SHP77 (cell line): ENCODE measurements at regions not wholly inside any gene's neighbourhood (a gene's known extent, or its start where the extent isn't known, plus 50 kb on each side); places are given as distances from the start of the nearest gene placed in this dataset.

ENCODE experiments used
- DNase-seq, 2 experiments: peaks; one replicate each; lab custom pipeline; 2025; lab: John Stamatoyannopoulos, UW

DNA sequence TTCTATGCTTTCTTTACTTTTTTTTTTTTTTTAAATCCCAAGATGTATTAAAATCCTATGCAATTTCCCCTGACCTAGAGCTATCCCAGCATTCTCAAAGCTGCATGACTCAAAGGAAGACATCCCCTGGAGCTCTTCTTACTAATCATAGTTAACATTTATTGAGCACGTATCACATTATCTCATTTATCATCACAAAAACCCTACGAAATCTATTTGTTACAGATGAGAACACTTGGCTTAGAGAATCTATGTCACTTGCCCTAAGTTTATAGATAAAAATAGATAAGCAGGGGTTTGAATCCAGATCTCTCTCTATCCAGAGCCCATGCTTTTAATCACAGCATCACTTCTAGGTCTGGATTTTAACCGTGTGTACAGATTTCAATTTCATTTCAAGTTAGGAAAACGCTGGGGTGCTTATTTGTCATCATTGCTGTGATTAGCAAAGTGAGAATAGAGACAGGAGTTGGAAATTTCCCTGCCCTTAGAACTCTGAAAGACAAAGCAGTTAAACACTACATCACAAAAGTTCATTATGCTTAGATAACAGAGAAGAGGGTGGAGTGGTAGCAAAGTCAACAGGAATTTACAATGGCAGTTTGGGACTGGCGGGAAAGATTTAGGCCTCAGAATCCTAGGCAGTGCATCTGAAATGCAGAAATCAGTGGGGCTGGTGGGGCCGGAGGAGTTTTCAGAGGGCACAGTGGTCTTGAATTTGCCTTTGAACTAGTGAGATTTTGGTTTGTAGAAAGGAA is 177.7 kb upstream of the FRMD6 start:
- DNase-seq, result no peak

DNA sequence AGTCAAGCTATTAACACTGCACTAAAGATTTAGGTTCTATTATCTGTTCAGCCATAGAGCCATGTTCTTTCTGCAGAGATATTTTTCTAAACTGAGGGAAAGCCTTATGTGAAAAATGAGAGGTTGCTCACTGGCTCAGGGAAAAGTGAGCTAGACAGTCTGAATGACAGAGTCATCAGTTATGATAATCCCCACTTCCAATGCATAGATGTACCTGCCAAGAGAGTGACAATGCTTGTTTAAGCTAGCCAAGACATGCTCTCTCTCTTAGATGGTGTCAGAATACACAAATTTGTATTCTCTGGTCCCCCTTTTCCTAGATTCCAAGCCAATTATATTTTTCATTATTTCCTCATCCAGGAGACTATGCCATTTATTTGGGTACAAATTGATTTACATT is 176.9 kb upstream of the FRMD6 start:
- no peak for DNase-seq

GRCh38 chr14:51478175-51478621 is 173.5 kb upstream of the FRMD6 start:
- DNase-seq, result no peak

GRCh38 chr14:51479584-51480325 is 172.0 kb upstream of the FRMD6 start:
- no peak for DNase-seq

GRCh38 chr14:51481643-51482042 is 170.1 kb upstream of the FRMD6 start:
- no peak for DNase-seq

- DNase-seq, result no peak
Measured at GRCh38 chr14:51482102-51482501, 169.6 kb upstream of the FRMD6 start.

DNA sequence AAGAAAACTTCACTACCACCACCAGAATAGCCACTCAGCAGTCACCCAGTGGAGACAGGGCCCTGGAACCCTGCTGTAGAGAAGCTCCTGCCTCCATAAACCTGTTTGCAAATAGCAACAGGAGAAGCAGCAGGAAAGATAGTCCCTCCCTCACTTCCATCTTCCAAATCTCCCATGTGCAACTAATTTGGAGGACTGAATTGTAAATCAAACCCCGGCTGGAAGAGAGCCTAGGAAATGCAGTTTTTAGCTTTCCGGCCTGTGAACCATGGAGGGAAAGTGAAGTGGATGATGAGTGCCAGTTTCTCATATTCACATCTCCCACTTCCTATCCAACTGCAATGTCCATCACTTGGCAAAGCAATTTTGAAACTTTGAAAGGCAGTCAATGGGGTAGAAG is 167.2 kb upstream of the FRMD6 start:
- no peak for DNase-seq

GRCh38 chr14:51485733-51486132 is 166.0 kb upstream of the FRMD6 start:
- no peak for DNase-seq

GRCh38 chr14:51487848-51488247 is 163.9 kb upstream of the FRMD6 start:
- no peak for DNase-seq

DNA sequence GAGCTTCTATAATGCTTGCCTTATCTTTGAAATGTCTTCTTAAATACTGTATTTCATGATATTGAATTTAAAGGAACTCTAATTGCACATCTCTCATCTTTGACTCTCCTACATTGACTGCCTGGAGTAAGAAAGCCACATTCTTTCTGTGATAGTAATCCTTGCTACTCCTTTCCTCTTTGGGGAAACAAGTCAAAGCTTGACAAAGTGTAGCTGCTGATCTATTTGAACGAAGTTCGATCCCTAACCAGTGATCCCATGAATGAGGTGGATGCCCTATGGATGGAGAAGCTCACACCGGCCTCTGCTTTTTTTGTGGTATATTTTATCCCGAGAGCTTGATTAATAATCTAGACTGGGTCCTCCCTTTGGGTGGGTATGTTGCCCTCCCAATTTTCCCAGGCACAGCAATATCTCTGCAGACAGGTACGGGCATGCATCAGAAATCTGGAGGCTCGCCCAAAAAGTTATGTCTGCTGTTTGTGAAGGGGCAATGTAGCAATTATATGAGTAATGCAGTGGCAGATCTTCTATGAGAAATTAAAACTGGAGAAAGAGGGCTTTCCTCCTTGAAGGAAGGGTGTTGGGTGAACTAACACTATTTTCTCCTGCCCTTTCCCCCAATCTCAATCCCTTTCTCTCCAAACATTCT is 163.0 kb upstream of the FRMD6 start:
- no peak for DNase-seq

DNA sequence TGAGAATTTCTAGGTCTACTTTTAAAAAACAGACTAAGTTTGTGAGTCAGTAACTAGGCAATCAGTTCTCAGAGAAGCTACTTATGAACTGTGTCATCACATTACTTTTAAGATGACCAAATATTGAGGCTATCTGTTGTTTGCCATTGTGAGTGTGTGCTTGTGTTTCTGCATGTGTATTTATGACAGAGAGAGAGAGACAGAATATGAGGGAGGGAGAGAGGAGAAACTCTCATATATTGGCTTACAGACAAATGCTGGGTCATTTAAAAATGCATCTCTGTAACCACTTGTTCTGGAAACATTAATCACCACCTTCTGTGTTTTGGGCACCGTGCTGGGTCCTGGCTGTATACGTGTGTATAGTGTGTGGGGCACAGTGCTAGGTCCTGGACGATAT is 161.5 kb upstream of the FRMD6 start:
- no peak for DNase-seq

DNA sequence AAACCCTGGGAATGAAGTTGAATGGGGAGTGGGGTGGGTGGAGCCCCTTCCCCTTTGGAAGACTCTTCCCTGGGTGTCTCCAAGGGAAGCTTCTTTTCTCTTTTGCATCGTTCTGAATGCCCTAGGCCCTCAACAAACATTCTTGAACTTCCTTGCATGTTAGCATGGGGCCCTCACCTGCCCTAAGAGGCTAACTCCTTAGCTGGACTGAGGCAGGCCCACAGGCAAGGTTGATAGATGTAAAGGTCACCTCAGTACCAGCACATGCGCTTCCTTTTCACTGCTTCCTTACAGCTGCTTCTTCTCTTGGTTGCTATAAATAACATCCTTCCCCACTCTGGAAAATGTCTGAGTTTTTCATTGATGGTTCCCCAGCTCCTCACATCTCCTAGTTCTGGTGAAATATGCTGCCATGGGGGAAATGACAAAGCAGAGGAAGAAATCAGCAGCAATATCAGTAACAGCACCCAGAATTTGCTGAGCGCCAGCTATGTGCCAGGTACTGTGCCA is 160.6 kb upstream of the FRMD6 start:
- DNase-seq, result no peak

DNA sequence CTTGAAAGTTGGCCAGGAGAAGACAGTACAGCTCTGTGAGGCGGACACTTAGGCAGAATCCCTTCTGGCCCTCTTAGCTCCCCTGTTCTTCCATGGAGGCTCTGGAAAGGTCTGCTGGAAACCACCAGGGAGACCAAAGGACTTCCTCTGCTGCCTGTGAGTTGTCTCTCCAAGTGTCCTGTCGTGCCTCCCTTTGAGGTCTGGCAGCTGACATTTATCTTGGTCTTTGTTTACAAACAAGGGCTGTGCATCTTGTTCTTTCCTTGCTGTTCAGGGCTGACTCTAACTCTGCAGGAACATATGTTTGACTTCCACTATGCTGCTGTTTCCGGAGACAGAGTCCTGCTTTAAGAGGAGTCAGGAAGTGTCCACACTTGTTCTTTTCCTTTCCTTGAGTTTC is 159.9 kb upstream of the FRMD6 start:
- DNase-seq, result no peak

- DNase-seq, result no peak
Measured at GRCh38 chr14:51495319-51495718, 156.4 kb upstream of the FRMD6 start.

GRCh38 chr14:51498411-51499227 is 153.1 kb upstream of the FRMD6 start:
- DNase-seq, result peak in 1 of 2 experiments; percentile 11

DNA sequence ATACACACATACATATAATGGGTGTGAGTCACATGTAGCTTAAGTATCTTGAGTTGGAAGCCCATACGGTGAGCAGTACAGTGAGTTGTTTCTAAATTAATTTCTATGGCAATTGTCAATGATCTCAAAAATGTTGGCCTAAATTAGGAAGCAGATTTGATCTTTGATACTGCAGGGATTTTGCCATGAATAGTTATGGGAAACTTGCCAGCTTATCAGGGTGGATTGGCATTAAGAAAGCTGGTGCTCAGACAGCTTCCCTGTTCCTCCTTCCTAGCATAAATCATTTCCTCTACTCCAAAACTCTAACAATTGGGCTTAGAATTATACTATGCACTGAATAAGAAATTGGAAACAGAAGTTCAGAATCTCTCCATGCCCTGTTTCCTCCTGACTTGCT is 150.9 kb upstream of the FRMD6 start:
- no peak for DNase-seq

DNA sequence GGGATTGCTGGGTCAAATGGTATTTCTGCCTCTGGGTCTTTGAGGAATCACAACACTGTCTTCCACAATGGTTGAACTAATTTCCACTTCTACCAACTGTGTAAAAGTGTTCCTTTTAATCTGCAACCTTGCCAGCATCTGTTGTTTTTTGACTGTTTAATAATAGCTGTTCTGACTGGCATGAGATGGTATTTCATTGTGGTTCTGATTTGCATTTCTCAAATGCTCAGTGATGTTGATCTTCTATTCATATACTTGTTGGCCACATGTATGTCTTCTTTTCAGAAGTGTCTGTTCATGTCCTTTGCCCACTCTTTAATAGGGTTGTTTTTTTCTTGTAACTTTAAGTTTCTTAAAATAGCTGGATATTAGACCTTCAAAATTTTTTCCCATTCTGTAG is 150.0 kb upstream of the FRMD6 start:
- DNase-seq, result no peak

- DNase-seq, result no peak
Measured at GRCh38 chr14:51504669-51505068, 147.0 kb upstream of the FRMD6 start.

- DNase-seq, result no peak
Measured at GRCh38 chr14:51507511-51507905, 144.2 kb upstream of the FRMD6 start.

- DNase-seq, result peak in 1 of 2 experiments; percentile 42
Measured at GRCh38 chr14:51507906-51508511, 143.7 kb upstream of the FRMD6 start.

DNA sequence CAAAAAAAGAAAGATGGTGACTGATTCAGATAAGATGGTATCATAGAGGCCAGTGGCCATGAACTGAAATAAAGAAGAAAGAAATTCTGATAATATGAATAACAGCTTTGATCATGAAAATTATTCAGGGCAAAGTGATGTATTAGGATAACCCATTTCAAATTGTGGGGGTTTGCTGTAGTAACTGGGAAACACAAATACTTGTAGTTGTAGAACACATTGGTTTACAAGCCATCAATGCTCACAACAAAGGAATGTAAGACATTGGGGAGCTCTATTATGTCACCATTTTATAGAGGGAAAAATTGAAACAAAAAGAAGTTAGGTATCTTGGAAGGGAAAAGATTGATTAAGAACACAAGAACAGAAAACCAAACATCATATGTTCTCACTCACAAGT is 140.4 kb upstream of the FRMD6 start:
- no peak for DNase-seq

GRCh38 chr14:51512316-51512715 is 139.4 kb upstream of the FRMD6 start:
- no peak for DNase-seq
